A673 (cell line): ENCODE measurements at regions not wholly inside any gene's neighbourhood (a gene's known extent, or its start where the extent isn't known, plus 50 kb on each side); places are given as distances from the start of the nearest gene placed in this dataset.

Source experiments
- CTCF ChIP-seq: fragments of 300-800, 200-600 bp; sonication (generic); conservative IDR thresholded peaks from 2 replicates; pipeline ENCODE4 v1.5.1; 2017; ENCODE audit warnings: low read depth, mild to moderate bottlenecking, antibody characterized with exemption, low read length, moderate library complexity, mixed read lengths
- EZH2 ChIP-seq: fragments of 200-600 bp; sonication (generic); IDR thresholded peaks from 2 replicates; pipeline ENCODE4 v1.6.1; 2017; ENCODE audit warnings: borderline replicate concordance, low read depth, mild to moderate bottlenecking, mixed read lengths, antibody characterized with exemption, low read length; ENCODE audit not compliant: poor library complexity, severe bottlenecking

GRCh38 chr20:22060610-22061009 lies 355.1 kb downstream of the PAX1 start:
- TF ChIP-seq CTCF (no peak), EZH2 (no peak)
